Activated T-cell treated with anti-CD3 and anti-CD28 coated beads for 48 hours (primary cell): ENCODE measurements at regions not wholly inside any gene's neighbourhood (a gene's known extent, or its start where the extent isn't known, plus 50 kb on each side); places are given as distances from the start of the nearest gene placed in this dataset.

Source experiments
- DNase-seq: peaks from one replicate; pipeline ENCODE4 v3.0.0-alpha.2; 2020; ENCODE audit warnings: low read depth

DNA sequence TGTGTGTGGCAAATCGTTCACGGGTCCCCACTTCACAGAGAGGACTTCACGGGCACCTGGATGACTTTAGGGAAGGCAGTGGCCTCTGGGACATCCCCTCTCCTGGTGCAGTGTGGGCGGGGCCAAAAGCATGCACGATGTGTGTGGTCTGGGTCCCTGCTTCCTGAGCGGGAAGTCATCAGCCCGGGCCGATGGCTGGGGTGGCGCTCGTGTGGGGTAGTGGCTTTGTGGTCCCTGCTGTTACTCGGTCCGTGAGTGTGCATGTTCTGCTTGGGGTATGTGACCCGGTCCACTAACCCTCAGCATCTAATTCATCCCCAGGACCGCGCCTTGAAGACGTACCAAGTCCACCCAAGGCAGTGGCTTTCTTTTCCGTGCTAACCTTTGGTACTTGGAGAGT lies 142.5 kb upstream of the RTL1 start:
- no peak for DNase-seq

DNA sequence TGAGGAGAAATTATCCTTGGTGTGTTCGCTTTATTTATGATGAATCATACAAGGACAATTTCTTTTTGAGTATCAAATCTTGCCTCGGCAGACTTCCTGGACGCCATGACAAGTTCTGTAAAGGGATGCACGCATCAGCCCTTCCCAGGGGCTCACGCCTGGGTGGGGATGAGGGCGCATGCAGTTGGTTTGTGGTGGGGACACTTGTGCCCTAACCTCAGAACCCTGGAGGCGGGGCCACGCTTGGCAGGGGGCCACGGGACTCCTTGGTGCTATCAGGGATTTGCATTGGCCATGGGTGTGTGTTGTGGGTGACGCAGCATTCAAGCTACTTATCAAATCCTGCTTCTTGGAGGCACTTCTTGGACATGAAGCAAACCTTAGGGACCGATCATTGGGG lies 143.8 kb upstream of the RTL1 start:
- DNase-seq = no peak

DNA sequence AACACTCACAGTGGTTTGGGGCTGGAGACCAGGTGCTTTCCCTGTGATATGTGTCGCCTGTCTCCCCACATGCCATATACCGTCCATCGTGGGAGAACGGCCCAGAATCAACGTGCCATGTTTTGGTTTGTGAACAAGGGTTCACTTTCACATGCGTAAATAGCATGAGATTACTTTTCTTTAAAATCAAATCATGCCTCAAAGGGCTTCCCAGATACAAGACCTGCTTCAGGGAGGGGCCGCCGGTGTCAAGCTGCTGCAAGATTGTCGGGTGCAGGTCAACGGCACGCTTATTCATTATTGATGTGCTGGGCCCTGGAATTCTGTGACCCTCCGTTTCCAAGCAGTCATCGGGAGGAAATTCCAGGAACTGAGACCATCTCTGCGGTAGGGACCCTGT lies 145.2 kb upstream of the RTL1 start:
- DNase-seq = no peak

DNA sequence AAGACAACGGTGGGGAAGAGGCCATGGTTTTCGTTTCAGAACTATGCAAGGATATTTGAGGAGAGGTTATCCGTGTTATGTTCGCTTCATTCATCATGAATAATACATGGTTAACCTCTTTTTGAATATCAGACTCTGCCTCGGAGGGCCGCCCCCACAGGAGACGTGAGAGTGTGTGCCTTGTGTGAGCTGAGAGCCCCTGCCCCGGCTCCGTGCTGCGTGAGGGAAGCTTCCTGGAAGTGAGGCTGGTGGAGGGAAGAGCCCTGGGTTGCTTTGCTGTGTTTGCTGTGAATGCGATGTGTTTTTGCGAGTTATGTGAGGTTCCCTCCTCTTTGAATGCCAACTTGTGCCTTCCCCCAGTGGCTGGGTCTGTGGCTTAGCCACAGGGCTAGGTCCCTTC lies 146.0 kb upstream of the RTL1 start:
- DNase-seq = no peak

DNA sequence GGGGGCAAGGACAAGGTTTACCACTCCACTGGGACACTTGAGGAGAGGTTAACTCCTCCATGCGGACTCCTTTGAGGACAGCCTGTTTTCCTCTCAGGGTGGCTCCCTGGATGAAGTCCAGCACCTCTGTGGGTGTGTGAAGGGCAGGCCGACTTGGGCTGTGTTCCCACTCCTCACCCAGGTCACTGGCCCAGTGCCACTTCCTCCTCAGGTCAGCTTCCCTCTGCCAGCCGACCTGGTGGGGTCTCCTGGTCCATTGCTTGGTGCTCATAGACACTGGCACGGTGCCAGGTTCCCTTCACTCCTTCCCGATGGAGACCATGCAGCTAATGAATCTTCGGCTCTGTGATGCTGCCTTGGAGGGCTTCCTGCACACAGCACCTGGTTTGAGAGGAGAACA lies 146.4 kb upstream of the RTL1 start:
- no peak for DNase-seq

DNA sequence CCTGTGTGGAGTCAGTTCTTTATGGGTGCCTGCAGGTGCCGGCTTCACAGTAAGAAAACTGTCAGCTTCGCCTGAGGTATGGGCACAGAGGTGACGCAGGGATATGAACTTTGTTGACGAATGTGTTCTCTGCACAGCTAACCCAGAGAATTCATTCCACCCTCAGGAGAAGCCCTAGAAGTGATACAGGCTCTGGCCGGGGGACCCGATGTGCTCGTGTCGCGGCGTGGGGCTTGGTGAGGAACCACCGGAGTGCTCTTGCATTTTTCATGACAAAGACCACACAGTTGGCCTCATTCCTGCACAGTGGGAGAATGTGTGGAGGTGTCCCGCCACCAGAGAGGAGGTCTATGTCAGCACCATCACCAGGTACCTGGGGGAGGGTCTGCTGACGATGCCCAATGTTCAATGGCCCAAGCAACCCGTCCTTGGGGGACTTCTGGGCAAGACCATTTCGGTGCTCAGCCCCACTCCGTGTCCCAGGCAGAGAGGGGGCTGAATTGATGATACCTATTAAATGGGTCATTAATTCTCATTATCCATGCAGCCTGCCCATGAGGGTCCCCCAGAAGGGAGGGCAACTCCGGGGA lies 147.5 kb upstream of the RTL1 start:
- no peak for DNase-seq

DNA sequence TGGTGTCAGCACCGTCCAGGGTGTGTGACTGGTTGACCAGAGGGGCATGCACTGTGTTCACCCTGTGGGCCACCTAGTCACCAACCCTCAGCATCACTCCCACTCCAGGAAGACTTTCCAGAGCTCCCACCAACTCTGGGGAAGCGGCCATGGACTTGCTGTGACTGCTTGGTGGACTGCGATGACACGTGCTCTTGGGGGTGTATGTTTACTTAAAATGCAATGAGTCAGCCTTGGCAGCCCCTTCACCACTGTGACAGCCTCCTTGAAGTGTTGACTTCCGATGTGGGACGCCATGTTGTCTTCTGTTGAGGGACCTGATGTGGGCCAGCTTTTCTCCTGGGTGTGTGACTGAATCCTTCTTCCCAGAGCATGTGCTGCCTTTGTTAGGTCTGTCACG lies 151.1 kb upstream of the RTL1 start:
- no peak for DNase-seq

DNA sequence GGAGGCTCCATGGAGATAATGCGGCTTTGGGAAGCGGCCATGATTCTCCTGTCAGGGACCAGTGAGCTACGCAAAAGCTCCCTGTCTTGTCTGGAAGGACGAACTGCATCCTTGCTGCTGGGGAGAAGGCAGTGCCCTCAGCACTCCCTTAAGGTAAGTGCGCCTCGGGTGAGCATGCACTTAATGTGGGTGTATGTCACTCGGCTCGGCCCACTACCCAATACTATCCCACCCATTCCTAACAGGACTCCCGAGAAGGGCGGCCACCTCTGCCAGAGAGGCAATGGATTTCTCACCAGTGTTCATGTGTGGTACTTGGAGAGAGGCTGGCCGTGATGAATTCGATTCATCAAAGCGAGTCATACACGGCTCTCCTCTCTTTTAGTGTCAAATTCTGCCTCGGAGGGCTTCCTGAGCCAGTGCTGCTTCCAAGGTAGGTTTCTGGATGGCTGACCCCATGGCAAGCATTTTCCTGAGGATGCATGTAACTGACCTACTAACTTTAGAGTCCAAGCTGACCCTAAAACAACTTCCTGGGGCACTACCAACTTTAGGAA lies 151.7 kb upstream of the RTL1 start:
- DNase-seq = no peak

DNA sequence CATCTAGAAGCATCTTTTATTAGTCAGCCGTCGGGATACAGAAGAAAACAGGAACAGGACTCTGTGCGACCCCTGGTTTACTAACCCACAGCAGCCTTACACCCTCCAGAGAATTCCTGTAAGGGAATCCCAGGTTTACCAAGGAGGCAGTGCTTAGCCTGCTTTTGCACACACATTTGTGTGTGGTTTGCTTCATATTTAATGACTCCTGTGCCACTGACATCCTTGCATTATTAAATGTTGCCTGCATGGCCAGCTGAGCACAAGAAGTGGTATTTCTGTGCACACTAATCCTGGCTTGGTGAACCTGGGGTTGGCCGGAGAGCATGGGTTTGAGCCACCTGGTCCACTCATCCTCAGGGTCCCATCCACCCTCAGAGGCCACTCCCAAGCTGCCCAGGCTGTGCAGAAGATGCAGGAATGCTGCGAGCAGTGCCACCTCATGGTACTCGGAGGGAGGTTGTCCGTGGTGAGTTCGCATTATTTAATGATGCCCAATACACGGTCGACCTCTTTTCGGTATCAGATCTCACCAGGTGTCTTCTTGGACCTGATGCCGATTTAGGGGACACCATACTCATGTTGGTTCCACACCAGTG lies 152.4 kb upstream of the RTL1 start:
- DNase-seq = no peak

DNA sequence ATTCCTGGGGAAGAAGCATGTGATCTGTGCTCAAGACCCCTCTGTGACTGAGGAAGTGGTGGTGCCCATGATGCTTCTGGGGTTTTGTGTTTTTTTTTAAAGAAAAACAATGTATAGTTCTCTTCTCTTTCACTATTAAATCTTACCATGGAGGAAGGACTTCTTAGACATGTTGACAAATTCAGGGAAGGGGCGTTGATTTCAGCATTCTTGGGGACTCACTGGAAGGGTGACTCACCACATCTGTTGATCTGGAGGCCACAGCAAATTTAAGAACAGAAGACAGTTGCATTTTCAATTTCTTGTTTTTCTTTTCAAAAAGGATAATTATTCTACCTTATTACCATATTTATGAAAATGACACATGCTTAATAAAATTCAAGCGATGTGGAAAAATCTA lies 152.9 kb upstream of the RTL1 start:
- DNase-seq = no peak

DNA sequence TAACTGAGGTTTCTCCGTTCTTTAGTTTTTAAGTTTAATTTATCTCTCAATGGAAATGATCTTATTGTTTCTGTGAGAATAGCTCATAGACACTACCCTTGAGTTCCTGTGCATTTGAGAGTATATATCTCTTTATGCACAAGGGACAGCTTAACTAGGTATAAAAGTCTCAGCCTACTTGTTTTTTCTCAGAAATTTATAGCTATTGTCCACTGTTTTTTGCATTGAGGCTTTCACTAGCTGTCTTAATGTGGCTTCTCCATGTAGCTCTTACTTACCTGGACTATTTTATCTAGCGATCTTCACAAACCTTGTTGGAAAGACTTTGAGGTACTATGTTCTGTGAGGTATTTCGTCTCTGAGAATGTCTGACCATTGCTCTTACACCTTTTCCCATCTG lies 153.9 kb upstream of the RTL1 start:
- DNase-seq = no peak

DNA sequence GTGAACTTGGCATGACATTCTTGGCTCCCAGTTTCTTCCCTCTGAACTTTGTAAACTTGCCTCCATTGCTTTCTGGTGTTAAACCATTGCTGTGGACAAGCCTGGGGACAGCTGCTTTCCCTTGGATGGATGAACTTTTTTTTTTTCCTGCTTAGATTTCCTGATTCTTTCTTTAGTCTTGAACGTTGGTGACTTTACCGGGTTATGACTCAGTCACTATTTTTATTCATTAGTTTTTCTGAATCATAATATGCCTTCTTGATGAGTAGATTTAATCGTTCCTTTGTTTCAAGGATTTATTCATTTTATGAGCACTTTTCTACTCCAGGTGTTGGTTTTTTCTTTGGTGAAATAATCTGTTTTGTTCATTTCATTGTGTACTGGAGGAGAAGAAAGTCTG lies 155.0 kb upstream of the RTL1 start:
- DNase-seq = no peak

DNA sequence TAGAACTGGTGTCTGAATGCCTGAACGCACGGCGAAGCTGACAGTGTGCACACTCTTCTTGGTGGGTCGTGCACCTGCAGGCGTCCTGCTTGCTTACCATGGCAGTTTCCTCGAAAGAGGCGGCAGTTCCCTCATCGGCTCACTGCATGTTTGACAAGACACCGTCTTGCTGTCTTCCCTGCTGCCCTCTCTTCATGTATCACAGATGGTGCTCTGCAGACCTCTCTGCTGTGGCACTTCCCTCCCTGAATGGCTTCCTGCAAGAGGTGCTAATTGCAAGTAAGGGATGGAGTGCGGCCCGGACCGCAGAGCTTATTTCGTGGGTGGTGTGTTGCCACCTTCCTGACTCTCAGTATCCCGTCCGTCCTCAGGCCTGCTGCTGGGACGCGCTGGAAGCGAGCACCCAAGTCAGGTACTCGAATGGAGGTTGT lies 156.7 kb upstream of the RTL1 start:
- DNase-seq = no peak

DNA sequence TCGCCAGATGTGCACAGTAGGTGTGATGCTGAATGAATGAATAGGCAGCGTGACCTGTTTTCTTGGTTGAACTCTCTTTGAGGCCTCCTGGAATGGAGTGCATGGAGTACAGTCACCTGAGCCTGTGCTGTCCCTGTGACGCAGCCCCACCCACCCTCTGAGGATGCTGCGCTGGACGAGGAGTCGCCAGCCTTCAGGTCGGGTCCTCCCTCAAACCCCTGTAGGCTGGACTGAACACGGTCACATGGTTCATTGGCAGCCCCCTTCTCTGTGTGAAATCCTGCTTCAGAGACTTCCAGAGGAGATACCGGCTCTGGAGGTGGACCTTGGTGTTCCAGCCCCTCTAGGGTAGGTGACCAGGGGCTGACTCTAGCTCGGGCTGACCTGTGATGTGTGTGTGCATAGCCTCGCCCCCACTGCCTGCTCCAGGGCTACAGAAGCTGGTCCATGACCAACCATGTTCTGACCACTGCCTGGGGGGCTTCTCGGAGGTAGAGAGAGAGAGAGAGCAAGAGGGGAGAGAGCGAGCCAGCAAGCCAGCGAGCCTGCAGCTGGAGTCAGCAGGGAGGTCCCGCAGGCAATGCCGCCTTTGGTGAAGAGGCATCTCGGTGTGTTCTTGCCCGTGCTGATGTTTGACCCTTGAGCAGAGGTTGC lies 158.0 kb upstream of the RTL1 start:
- no peak for DNase-seq

DNA sequence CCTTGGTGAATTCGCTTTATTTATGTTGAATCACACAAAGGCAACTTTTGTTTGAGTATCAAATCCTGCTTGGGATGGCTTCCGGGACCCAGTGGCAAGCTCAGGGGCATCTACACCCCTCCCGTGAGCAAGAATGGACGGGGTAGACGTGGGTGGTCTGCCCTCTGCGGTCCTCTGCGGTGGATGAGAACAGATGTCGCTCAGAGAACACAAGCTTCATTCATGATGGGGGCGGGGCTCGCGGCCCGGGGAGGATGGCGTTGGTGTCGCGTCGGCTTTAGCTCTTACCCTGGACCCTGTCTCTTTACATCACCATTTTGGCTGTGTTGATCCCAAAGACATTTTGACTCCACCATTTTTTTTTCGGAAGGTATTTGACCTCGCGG lies 158.5 kb upstream of the RTL1 start:
- no peak for DNase-seq

DNA sequence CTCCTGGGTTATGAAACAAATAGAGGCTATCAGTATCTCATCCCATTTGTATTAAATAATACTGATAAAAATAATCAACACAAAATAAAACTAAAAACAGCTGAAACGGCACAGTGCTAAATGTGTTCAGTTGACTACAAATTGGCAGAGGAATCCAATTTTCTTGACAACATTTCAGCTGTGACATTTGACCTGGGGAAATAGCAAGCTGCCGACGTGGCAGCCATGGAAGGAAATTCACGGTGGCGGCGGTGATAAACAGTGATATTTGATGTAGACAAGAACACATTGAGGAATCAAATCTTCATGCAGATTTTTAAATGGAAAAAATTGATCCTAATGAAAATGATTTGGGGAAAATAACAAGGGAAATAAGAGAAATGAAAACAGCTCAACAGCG lies 159.1 kb upstream of the RTL1 start:
- no peak for DNase-seq

DNA sequence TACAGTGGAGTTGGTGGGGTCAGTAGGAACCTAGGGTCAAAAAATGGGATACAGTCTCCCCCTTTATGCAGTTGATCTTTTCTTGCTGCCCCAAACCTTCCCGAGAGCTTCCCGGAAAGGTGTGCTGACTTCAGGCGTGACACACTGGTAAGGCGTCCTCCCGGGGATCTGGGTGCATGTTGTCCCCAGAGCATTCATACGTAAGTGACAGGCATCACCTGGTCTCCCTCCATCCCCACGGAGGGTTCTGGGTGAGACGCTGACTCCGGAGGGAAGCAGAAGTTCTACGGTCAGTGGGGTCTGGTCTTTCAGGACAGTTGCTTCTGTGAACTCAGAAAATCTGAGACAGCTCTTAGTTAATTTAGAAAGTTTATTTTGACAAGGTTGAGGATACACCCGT lies 159.6 kb upstream of the RTL1 start:
- no peak for DNase-seq

DNA sequence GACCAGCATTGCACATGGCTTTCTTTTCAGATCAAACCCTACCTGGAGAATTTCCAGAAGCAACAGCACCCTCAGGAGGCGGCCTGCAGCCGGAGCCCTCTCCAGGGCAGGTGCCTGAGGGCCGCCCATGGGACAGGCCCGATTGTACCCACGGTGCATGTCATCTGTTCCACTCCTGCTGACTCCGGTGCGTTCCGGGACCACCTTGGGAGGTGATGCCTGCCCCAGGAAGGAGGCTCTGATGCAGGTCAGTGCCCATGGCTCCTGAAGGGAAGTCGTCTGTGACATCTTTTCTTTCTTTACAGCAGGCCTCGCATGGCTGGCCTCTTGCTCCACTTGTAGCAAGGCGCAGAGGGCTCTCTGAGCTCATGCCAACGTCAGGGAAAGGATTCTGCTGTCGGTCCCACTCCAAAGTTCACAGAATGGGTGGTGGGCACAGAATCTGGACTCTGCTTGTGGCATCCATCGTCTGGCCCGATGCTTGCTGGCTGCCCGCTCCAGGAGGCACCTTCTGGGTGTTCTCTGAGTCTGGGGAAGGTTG lies 160.7 kb upstream of the RTL1 start:
- no peak for DNase-seq

DNA sequence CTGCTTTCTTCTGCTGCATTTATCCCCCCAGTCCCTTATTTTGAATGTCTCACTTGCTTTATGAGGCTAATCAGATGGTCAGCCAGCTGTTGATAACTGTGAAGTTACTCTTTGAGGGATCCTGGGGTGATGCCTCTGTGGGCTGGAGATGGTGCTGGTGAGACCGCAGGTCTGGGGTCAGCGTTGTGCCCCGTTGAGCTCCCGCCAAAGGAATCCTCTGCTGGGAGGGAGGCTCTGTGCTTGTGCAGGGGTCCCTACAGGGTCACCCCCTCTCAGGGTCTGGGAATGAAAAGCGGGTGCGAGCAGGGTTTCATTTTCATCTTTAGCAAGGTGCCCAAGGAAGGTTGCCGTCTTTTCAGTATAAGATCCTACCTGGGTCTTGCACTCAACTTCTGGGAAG lies 161.2 kb upstream of the RTL1 start:
- DNase-seq = no peak

DNA sequence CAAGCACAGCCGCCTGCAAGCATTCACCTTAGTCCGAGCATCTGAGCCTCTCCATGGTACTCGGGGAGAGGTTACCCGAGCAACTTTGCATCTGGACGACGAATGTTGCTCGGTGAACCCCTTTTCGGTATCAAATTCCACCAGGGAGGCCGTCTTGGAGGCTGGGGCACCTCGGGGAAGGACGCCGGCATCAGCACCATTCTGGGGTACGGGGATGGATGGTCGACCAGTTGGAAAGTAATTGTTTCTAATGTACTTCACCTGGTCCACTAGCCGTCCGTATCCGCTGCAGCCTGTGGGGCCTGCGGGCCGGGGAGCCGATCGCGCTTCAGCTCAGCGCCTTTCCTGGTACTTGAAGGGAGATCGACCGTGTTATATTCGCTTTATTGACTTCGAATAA lies 161.7 kb upstream of the RTL1 start:
- DNase-seq = no peak

DNA sequence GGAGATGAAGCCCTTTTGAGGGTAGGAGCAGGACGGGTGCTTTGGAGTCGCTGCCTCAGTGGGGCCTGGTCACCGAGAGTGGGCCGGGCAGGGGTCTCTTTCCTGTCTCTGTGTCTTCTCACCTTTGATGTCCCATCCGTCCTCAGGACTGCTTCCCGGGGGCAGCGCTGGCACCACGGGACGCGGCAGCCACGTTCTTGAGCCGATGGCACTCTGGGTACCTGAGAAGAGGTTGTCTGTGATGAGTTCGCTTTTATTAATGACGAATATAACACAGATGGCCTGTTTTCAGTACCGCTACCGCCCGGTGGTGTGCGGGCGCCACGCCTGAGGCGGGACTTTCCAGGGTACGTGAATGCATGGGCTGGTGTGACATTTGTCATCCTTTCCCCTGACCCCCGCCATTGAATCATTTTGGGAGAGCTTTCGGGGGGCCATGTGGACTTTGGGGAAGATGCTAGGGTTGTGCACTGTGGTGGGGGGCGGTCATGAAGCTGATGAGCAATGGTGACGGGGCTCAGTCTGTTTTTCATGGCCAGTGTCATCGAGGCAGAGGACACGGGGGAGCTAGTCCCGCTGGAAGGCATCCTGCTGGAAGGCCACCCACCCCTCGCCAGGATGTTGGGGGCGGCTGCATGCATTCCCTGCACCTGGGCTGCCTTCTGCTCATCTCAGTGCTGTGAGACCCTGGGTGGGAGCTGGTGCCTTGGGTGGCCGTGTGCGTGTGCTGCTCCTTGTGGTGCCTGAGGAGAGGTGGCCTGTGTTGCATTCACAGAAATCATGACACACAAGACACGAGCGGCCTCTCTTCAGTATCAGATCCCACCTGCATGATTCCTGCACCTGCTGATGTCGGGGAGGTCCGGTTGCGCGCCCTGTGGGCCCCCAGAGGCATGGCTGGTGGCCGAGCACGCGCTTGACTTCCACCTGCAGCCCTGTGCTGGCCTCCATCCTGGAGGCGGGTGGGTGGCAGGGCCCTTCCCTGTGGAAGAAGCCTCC lies 162.5 kb upstream of the RTL1 start:
- DNase-seq = no peak

DNA sequence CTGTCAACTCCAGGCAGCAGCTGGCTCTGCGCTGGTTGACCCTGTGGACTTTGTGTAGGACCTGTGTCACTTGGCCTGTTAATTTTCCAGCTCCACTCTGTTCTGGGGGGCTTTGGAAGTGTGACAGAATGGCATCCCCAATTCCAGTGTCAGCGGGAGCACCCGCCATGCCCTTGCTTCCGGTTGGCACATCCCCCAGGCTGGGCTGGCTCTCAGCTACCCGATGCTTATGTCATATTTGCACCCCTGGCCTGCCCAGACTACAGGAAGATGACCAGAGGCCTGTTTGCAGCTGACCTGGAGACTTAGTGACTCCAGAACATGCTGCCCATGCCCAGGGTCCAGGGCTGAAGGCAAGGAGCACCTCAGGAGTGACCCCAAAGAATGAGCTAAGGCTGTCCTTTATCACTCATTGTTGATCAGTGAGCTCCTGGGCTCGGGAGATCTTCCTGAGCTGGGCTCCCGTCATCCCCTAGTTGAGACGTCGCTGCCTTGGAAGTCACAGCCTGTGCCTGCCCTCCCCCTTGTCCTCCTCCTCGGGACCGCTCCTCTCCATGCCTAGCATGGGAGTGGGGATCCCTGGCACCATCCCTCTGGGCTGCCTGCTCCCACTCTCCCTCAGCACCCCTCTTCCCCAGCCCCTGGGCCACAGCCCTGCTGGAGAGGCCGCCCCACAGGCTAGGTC lies 163.4 kb upstream of the RTL1 start:
- DNase-seq = no peak
